NCI-H146 (cell line): ENCODE measurements at regions not wholly inside any gene's neighbourhood (a gene's known extent, or its start where the extent isn't known, plus 50 kb on each side); places are given as distances from the start of the nearest gene placed in this dataset.
A peak's percentile ranks its signal among the peaks of the same experiment; 100 is the strongest.

Experiments
- DNase-seq: peaks from one replicate; lab custom pipeline; 2025; lab: John Stamatoyannopoulos, UW

DNA sequence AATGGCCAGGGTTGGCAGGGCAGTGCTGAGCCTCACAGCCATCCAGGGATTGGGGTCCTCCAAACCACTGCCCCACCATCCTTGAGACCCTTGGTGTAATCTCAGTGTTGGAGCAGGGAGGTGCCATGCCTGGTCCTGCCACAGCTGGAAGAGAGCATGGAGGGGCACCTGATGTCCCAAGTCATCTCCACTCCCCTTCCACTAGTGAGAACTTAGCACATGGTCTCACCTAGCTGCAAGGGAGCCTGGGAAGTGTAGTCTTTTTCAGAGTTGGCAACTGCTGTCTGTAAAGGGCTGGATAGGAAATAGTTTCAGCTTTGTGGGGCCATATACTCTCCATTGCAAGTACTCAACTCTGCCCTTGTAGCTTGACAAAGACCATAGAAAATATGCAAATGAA, 238.7 kb downstream of the RPS24 start:
- DNase-seq = no peak

DNA sequence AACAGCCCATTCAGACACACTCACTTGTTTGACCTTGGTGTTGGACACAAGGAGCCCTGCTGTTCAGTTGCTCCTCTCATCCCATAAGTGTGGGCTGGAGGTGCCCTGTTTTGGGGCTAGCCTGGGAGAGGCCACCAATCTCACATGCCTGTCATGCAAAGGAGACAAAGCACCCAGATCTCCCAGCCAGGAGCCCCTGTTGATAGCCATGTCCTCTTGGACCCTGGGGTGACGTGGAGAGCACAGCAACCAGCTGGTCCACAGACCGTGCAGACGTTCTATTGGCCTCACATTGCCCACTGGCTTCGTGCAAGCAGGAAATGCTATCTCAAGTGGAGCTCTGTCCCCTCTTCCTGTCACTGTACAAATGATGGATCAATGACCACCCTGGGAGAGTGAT, 240.8 kb downstream of the RPS24 start:
- no peak for DNase-seq

- DNase-seq = no peak
Measured at GRCh38 chr10:78276139-78276538, 242.5 kb downstream of the RPS24 start.

DNA sequence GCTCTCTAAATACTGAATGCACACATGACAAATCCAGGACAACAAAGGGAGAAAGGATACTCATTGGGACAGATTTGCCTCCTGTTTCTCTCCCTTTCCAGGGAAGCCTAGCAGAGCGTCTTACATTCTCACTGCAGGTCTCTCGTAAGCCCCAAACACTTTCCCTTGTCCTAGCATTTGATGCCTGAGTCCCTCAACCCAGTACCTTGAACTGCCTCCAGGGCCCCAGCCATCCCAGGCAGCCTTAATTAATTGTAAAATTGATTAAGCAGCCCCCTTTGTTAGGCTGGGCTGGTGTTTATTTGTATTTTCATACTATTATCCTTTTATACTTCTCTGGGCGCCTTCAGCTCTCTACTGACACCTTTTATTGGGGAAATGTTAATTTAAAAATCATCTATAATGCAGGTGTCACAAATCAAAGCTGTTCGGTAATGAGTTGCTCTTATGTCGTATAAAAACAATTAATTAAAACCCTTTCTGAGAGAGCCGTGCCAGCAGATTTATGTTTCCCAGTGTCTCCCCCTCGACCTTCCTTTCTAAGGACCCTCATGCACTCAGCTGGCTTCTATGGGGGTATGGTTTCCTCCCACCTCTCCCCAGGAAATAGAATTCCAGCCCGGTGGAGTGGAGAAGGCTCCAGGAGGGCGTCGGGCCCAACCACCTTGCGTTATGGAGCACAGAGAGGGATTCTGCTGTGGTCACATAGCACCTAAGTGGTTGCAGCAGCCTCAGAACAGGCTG, 243.8 kb downstream of the RPS24 start:
- no peak for DNase-seq

GRCh38 chr10:78278058-78278404, 244.4 kb downstream of the RPS24 start:
- DNase-seq = no peak

- no peak for DNase-seq
Measured at GRCh38 chr10:78279756-78280155, 246.1 kb downstream of the RPS24 start.

GRCh38 chr10:78280604-78281003, 246.9 kb downstream of the RPS24 start:
- no peak for DNase-seq

- no peak for DNase-seq
Measured at GRCh38 chr10:78281627-78282026, 248.0 kb downstream of the RPS24 start.

GRCh38 chr10:78283069-78283682, 249.5 kb downstream of the RPS24 start:
- peak; percentile 64 for DNase-seq

GRCh38 chr10:78284381-78284780, 250.7 kb downstream of the RPS24 start:
- no peak for DNase-seq

- DNase-seq = no peak
Measured at GRCh38 chr10:78285226-78285625, 251.6 kb downstream of the RPS24 start.

GRCh38 chr10:78286186-78286585, 252.5 kb downstream of the RPS24 start:
- DNase-seq = peak; percentile 64

DNA sequence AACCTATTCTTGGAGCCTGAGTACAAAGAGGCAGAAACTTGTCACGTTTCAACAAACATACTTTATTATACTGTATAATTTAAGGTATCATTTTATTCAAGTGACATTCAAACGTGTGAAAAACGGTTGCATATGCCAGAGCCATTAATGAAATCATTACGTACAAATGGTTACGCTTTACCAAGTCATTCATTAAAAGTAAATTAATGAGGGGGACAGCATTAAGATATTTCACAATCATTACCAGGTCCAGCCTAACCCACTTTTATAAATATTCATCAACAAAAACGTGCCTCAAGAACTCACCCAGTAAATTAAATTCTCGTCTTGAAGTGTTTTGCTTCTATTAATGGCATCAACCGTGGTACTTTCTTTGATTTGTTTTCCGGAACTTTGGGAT, 253.0 kb downstream of the RPS24 start:
- DNase-seq = no peak

DNA sequence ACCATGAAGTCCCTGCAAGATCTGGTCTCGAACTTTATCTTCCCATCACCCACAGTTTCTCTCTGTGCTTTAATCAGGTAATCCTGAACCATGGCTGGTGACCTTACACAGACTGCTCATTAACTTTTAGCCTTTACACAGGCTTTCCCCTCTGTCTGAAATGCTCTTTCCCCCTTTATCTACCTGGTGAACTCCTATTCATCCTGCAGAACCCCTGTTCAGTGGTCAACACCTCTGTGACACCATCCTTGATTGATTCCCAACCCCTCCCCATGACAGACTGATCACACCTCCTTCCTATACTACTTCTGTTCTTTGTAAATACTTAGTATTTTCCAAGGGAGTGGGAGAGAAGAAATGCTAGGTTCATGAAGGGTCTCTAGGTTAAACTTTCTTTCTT, 254.0 kb downstream of the RPS24 start:
- no peak for DNase-seq

- peak; percentile 22 for DNase-seq
Measured at GRCh38 chr10:78288663-78289062, 255.0 kb downstream of the RPS24 start.

GRCh38 chr10:78290131-78290750, 256.6 kb downstream of the RPS24 start:
- DNase-seq = no peak

DNA sequence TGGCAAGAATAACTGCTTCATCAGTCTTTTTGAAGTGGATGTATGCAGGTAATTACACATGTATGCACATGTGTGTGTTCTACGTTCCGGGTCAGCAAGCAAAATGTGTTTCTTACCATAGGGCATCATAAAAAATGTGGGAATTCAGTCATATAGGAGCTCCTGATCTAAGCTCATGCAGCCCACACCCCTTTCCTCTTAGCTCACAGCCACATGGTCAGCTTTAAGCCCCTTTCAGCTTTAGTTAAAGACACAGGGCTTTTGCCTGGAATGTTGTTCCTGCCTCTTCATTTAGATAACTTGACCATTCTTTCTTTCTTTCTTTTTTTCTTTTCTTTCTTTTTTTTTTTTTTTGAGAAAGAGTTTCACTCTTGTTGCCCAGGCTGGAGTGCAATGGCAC, 258.1 kb downstream of the RPS24 start:
- DNase-seq = no peak

DNA sequence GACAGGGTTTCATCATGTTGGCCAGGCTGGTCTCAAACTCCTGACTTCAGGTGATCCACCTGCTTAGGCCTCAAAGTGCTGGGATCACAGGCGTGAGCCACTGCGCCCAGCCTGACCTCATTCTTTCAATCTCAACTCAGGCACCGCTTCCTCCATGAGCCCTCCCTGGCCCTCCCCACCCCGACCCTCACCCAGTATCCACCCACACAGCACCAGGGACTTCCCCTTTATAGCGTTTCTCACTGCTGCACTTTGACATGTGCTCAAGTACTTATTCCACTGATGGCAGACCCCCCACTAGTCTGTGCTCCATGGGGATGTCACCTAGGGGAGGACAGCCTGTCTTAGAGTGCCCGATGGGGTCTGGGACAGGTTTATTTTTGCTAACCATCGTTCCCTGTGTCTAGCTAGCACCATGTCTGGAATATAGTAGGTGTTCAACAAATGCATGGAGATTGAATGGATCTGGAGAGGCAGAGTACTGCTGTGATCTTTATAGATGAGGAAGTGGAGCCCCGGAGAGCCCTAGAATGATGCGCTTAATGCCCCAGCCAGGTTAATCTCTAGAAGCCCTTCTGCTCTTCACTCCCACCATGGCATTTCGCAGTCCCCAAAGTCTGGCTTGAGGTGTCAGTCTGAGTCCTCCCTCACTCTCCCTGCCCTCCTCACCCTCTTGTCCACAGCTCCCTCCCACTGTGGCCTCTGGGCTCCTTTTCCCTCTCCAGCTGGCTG, 258.8 kb downstream of the RPS24 start:
- DNase-seq = no peak

DNA sequence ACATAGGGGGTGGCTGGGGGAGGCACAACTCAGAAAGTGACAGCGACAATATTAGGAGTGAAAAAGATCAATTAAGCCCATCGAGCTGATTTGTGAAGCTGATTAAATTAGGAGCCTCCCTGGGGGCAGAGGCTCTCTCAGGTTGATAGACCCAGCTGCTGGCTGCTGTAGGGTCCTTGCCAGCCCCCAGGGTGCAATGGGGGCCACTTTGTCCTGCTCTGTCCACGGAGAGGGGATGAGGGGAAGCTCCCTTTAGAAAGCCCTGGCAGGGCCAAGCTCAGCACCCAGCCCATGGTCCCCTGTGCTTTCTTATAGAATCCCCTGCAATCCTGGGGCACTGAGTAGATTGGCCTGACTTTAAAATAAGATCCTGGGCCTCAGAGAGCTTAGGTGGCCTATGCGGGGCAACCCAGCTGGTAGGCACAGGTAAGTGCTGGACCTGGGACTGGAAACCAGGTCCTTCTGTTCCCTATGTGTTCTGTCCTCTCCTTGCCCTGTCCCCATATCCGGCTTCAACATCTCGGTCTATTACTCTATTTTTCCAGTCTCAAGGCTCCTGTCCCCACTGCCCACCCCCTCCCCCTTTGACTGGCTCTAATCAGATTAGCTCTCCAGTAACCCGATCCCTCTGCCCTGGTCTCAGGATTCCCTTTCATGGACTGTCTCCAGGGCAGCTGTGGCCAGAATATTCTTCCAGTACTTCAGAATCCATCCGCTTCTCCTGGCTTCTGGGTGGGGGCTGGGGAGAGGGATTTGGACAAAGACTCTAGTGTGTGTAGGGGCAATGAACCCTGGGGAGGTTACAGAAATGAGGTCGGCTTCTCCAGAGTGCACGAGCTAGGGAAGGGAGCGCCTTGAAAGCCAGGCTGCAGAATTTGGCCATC, 259.6 kb downstream of the RPS24 start:
- peak; percentile 87 for DNase-seq

GRCh38 chr10:78295242-78295641, 261.6 kb downstream of the RPS24 start:
- DNase-seq = no peak

GRCh38 chr10:78296785-78297184, 263.1 kb downstream of the RPS24 start:
- DNase-seq = no peak

DNA sequence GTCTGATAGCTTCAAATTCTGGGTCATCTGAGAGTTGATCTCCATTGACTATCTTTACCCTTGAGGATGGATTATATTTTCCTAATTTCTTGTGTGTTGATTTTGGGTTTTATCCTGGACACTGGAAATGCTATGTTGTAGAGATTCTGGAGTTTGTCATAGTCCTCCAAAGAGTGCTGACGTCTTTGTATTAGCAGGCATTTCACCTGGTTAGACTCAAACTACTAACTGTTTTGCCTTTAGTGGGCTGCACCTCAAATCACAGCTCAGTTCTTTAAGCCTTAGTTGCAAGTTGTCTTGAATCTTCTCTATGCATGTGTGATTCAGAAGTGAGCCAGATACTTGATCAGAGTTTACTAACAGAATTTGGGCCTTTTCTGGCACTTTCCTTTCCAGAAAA, 264.3 kb downstream of the RPS24 start:
- no peak for DNase-seq
